Esophagus squamous epithelium (tissue), 5 donors: ENCODE measurements at regions not wholly inside any gene's neighbourhood (a gene's known extent, or its start where the extent isn't known, plus 50 kb on each side); places are given as distances from the start of the nearest gene placed in this dataset.

ENCODE experiments used
- DNase-seq: peaks from one replicate; lab custom pipeline; 2025; lab: John Stamatoyannopoulos, UW
- H3K27ac ChIP-seq, 4 donors: fragments of 200-600 bp; sonication (generic); one replicate each; pipeline ENCODE4 v1.5.1; 2016 to 2019; ENCODE audit warnings: mild to moderate bottlenecking in 1 of 4
- H3K27me3 ChIP-seq, 4 donors: fragments of 200-600 bp; sonication (generic); 1 replicate in 3 of 4; 2 replicates in 1 of 4; pipeline versions ENCODE4 v1.5.1 to v1.6.0; 2017 to 2021; ENCODE audit warnings: antibody characterized with exemption in 1 of 4
- H3K36me3 ChIP-seq, 3 donors: fragments of 200-600 bp; sonication (generic); one replicate each; pipeline ENCODE4 v1.5.1; 2016 to 2019
- H3K4me1 ChIP-seq, 3 donors: fragments of 200-600 bp; sonication (generic); one replicate each; pipeline ENCODE4 v1.5.1; 2017 to 2019
- H3K4me3 ChIP-seq, 4 donors: fragments of 200-600 bp; sonication (generic); 1 replicate in 3 of 4; 2 replicates in 1 of 4; pipeline ENCODE4 v1.5.1; 2016 to 2019; ENCODE audit warnings: mild to moderate bottlenecking in 2 of 4, moderate library complexity in 1 of 4
- H3K9me3 ChIP-seq, 3 donors: fragments of 200-600 bp; sonication (generic); one replicate each; pipeline ENCODE4 v1.5.1; 2016 to 2019
- POLR2A ChIP-seq, 4 donors: fragments of 450-650 bp; IDR thresholded peaks; one replicate each; pipeline ENCODE4 v1.6.1; 2017; ENCODE audit warnings: antibody characterized with exemption in 4 of 4, mild to moderate bottlenecking in 4 of 4, moderate library complexity in 3 of 4
- WGBS, 2 donors: methylation state at CpG; one replicate each; pipeline ENCODE4 v1.1.5; 2018; 5-methylcytosine and 5-hydroxymethylcytosine counted together
- intact Hi-C: fragments of 100-400 bp; cut with DNase I; formaldehyde crosslinking; loops from one replicate; pipeline ENCODE4 v1.15.0; 2022
- TF ChIP-seq, protein P1 (sequence below), 6 experiments: fragments of 450-650 bp in 4 of 6; fragments of 200-600 bp in 2 of 6; sonication (generic) in 2 of 6; IDR thresholded peaks; one replicate each; pipeline ENCODE4 v1.5.1; 2016 to 2019; ENCODE audit warnings: antibody characterized with exemption in 6 of 6, mild to moderate bottlenecking in 4 of 6, moderate library complexity in 4 of 6
- donor health status: DM: yes; HTN: yes; CAD: no.

DNA sequence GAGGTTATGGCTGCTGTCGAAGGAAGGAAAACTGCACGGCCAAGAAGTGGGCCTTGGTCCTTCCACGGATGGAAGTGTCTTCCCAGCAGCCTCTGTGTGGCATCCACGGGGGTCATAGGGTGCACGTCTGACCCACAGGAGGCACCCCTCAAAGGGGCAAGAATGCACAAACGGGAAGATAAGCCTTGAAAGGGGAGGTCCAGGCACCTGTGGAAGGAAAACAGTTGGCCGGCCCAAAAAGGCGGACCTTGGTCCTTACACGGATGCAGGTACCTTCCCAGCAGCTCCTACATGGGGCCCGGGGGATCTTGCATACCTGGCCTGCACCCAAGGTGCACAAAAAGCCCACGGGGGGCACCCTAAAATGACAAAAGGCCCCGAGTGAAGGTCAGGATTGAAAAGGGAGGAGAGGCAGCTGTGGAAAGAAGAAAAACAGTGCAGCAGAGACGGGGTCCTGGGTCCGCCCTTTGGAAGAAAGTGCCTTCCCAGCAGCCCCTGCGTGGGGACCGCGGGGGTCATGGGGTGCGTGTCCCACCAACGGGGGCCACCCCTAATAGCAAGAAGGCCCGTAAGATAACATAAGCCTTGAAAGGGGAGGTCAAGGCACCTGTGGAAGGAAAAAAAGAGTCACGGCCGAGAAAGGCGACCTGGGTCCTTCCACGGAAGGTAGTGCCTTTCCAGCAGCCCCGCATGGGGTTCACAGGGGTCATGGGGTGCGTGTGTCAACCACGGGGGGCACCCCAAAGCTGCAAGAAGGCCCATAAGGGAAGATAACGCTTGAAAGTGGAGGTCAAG is 276.1 kb downstream of the ALG10 start:
- no peak overlapping the region for H3K27ac ChIP-seq
- H3K9me3 ChIP-seq: peaks cover 0 to 99% (median 61%) of the 10 kb centered on the region in 3 donors
- H3K36me3 ChIP-seq: no peaks in the 10 kb centered on the region
- H3K27me3 ChIP-seq: no peaks in the 10 kb centered on the region
- WGBS, 2 donors: 72 to 74% methylated on average over 24 to 26 of the region's 28 CpGs
- intact Hi-C loops: no loop called here
- no peak for TF ChIP-seq POLR2A (IDR thresholded peaks at IDR 0.05)
- TF ChIP-seq, protein P1, sequence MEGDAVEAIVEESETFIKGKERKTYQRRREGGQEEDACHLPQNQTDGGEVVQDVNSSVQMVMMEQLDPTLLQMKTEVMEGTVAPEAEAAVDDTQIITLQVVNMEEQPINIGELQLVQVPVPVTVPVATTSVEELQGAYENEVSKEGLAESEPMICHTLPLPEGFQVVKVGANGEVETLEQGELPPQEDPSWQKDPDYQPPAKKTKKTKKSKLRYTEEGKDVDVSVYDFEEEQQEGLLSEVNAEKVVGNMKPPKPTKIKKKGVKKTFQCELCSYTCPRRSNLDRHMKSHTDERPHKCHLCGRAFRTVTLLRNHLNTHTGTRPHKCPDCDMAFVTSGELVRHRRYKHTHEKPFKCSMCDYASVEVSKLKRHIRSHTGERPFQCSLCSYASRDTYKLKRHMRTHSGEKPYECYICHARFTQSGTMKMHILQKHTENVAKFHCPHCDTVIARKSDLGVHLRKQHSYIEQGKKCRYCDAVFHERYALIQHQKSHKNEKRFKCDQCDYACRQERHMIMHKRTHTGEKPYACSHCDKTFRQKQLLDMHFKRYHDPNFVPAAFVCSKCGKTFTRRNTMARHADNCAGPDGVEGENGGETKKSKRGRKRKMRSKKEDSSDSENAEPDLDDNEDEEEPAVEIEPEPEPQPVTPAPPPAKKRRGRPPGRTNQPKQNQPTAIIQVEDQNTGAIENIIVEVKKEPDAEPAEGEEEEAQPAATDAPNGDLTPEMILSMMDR (IDR thresholded peaks at IDR 0.05): no peak
- H3K4me3 ChIP-seq: no peak overlapping the region
- no peak for DNase-seq
- H3K4me1 ChIP-seq: no peaks in the 10 kb centered on the region

DNA sequence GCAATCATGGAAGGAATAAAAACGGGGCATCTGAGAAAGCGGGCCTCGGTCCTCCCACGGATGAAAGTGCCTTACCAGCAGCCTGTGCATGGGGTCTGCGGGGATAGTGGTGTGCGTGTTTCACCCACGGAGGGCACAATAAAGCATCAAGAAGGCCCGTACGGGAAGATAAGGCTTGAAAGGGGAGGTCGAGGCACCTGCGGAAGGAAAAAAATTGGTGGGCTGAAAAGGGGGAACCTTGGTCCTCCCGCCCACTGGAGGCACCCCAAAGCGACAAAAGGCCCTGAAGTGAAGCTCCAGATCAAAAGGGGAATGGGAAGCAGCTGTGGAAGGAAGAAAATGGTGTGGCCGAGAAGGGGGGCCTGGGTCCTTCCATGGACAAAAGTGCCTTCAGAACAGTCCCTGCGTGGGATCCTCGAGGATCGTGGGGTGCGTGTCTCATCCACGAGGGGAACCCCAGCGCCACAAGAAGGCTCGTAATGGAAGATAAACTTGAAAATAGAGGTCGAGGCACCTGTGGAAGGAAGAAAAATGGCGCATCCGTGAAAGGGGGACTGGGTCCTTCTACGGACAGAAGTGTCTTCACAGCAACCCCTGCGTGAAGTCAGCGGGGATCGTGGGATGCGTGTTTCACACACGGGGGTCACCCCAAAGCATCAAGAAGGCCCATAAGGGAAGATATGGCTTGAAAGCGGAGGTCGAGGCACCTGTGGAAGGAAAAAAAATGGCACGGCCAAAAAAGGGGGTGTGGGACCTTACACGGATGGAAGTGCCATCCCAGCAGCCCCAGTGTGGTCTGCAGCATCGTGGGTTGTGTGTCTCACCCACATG is 276.9 kb downstream of the ALG10 start:
- H3K36me3 ChIP-seq: no peaks in the 10 kb centered on the region
- no peaks in the 10 kb centered on the region for H3K4me1 ChIP-seq
- WGBS, 2 donors: 76 to 78% methylated on average over 35 of the region's 35 CpGs
- no peaks in the 10 kb centered on the region for H3K27me3 ChIP-seq
- no peak for TF ChIP-seq POLR2A (IDR thresholded peaks at IDR 0.05)
- TF ChIP-seq, protein P1 (IDR thresholded peaks at IDR 0.05): no peak
- peaks cover 0 to 99% (median 64%) of the 10 kb centered on the region in 3 donors for H3K9me3 ChIP-seq
- intact Hi-C loops: no loop called here
- DNase-seq: no peak
- no peak overlapping the region for H3K27ac ChIP-seq
- no peak overlapping the region for H3K4me3 ChIP-seq

DNA sequence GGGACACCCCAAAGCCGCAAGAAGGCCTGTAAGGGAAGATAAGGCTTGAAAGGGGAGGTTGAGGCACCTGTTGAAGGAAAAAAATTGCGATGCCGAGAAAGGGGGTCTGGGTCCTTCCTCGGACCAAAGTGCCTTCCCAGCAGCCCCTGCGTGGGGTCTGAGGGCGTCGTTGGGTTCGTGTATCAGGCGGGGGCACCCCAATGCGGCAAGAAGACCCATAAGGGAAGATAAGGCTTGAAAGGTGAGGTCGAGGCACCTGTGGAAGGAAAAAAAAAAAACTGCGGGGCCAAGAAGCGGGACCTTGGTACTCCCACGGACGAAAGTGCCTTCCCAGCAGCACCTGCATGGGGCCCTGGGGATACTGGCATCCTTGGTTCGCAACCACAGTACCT is 277.5 kb downstream of the ALG10 start:
- Histone ChIP-seq H3K4me3 (no peak overlapping the region), H3K9me3 (peaks cover 0 to 99% (median 64%) of the 10 kb centered on the region in 3 donors), H3K4me1 (no peaks in the 10 kb centered on the region), H3K27me3 (no peaks in the 10 kb centered on the region), H3K27ac (no peak overlapping the region), H3K36me3 (no peaks in the 10 kb centered on the region)
- 67 to 72% methylated on average over 15 to 16 of the region's 16 CpGs for WGBS, 2 donors
- no peak for DNase-seq
- TF ChIP-seq, protein P1 (IDR thresholded peaks at IDR 0.05): no peak
- TF ChIP-seq POLR2A (IDR thresholded peaks at IDR 0.05): no peak
- intact Hi-C loops: no loop called here

DNA sequence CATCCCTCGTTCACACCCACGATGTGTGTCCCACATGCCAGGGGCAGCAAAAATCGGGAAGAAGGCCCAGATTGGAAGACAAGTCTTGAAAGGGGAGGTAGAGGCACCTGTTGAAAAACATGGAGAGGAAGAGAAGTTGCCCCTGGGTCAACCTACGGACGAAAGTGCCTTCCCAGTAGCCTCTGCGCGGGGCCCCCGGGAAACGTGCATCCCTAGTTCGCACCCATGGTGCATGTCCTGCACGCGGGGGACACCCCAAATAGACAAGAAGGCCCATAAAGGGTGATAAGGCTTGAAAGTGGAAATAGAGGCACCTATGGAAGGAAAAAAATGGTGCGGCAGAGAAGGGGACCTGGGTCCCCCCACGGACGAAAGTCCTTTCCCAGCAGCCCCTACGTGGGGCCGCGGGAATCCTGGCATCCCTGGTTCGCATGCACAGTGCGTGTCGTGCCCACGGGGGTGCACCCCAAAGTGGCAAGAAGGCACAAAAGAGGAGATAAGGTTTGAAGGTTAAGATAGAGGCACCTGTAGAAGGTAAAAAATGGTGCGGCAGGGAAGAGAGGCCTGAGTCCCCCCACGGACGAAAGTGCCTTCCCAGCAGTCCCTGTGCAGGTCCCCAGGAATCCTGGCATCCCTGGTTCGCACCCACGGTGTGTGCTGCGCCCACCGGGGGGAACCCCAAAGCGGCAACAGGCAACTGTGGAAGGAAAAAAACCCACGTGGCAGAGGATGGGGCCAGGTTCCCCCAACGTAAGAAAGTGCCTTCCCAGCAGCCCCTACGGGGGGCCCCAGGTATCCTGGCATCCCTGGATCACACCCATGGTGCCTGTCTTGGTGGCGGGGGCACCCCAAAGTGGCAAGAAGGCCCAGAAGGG is 278.3 kb downstream of the ALG10 start:
- Histone ChIP-seq H3K36me3 (no peaks in the 10 kb centered on the region), H3K27me3 (no peaks in the 10 kb centered on the region), H3K27ac (no peak overlapping the region), H3K9me3 (peaks cover 0 to 99% (median 72%) of the 10 kb centered on the region in 3 donors), H3K4me3 (no peak overlapping the region), H3K4me1 (no peaks in the 10 kb centered on the region)
- no peak for TF ChIP-seq POLR2A (IDR thresholded peaks at IDR 0.05)
- TF ChIP-seq, protein P1 (IDR thresholded peaks at IDR 0.05): no peak
- no peak for DNase-seq
- intact Hi-C loops: no loop called here
- WGBS, 2 donors: 80 to 82% methylated on average over 31 to 34 of the region's 34 CpGs
